SK-N-SH treated with all-trans-retinoic acid at 6 μM for 48 hours (cell line): ENCODE measurements at regions not wholly inside any gene's neighbourhood (a gene's known extent, or its start where the extent isn't known, plus 50 kb on each side); places are given as distances from the start of the nearest gene placed in this dataset.
"Not testable (repeated sequence)": the region's sequence is repeated elsewhere in the genome, so short reads cannot be mapped to it uniquely, and the experiment has no call there.

ENCODE experiments used
- ATAC-seq: fragments of 200-7000 bp; cut with Tn5 transposase; 3 replicates; pipeline ENCODE4 v1.9.1; 2020; ENCODE audit warnings: mild to moderate bottlenecking, moderate library complexity
- BACH2 ChIP-seq: fragments of 250-450 bp; sonication (Bioruptor Pico); IDR thresholded peaks from 2 replicates; pipeline ENCODE4 v1.9.0; 2021; ENCODE audit warnings: mild to moderate bottlenecking, borderline replicate concordance
- CSDC2 ChIP-seq: fragments of 250-450 bp; sonication (Bioruptor Pico); IDR thresholded peaks from 2 replicates; pipeline ENCODE4 v1.5.0; 2020; ENCODE audit warnings: mild to moderate bottlenecking, moderate library complexity
- ESRRG ChIP-seq: fragments of 250-450 bp; sonication (Bioruptor Pico); IDR thresholded peaks from 2 replicates; pipeline ENCODE4 v1.6.1; 2021; ENCODE audit warnings: mild to moderate bottlenecking
- GLIS3 ChIP-seq: fragments of 250-450 bp; sonication (Bioruptor Pico); IDR thresholded peaks from 2 replicates; pipeline ENCODE4 v1.5.0; 2020; ENCODE audit warnings: mild to moderate bottlenecking, moderate library complexity
- OSR1 ChIP-seq: fragments of 250-450 bp; sonication (Bioruptor Pico); IDR thresholded peaks from 2 replicates; pipeline ENCODE4 v1.8.0; 2022; ENCODE audit warnings: moderate library complexity, mild to moderate bottlenecking, inconsistent platforms
- SNAI2 ChIP-seq: fragments of 250-450 bp; sonication (Bioruptor Pico); IDR thresholded peaks from 2 replicates; pipeline ENCODE4 v1.5.0; 2020; ENCODE audit warnings: mild to moderate bottlenecking, moderate library complexity
- ZC3H10 ChIP-seq: fragments of 250-450 bp; sonication (Bioruptor Pico); IDR thresholded peaks from 2 replicates; pipeline ENCODE4 v1.5.1; 2021; ENCODE audit warnings: mild to moderate bottlenecking, moderate library complexity
- ZFP30 ChIP-seq: fragments of 450-650 bp; formaldehyde crosslinking; IDR thresholded peaks from 2 replicates; pipeline ENCODE4 v1.5.0; 2022; ENCODE audit warnings: mild to moderate bottlenecking, moderate library complexity
- ZNF565 ChIP-seq: fragments of 450-650 bp; formaldehyde crosslinking; conservative IDR thresholded peaks from 2 replicates; pipeline ENCODE4 v1.5.0; 2020; ENCODE audit warnings: low read depth, mild to moderate bottlenecking, moderate library complexity
- ZNF70 ChIP-seq: fragments of 450-650 bp; formaldehyde crosslinking; IDR thresholded peaks from 2 replicates; pipeline ENCODE4 v1.5.0; 2020; ENCODE audit warnings: mild to moderate bottlenecking, moderate library complexity
- TF ChIP-seq, protein P1 (sequence below): fragments of 250-450 bp; sonication (Bioruptor Pico); IDR thresholded peaks from 2 replicates; pipeline ENCODE4 v1.5.1; 2020; ENCODE audit warnings: low read depth, mild to moderate bottlenecking, moderate library complexity
- TF ChIP-seq, protein P2 (sequence below): fragments of 250-450 bp; sonication (Bioruptor Pico); IDR thresholded peaks from 2 replicates; pipeline ENCODE4 v1.5.0; 2020; ENCODE audit warnings: mild to moderate bottlenecking, moderate library complexity
- TF ChIP-seq, protein P3 (sequence below): fragments of 250-450 bp; sonication (Bioruptor Pico); IDR thresholded peaks from 2 replicates; pipeline ENCODE4 v1.8.0; 2020; ENCODE audit warnings: mild to moderate bottlenecking, moderate library complexity, borderline replicate concordance

DNA sequence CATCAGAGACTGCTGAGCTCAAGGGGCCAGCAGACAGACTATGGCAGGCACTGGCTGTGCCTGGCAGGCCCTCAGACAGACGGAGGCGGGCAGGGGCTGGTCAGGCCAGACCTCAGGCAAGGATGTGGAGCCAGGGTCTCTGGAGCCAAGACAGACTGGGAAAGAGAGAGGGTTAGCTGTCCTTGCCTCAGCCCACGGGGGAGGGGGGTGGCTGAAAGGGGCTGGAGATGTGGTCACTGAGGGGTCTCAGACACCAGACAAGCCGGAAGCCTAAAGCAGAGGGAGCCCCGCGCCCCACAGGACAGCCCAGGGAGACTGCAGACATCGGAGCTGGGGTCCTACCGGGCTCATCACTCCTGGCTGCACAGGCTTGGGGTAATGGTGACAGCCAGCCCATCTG, 141.2 kb upstream of the FOXD4L5 start:
- ATAC-seq = no peak
- no peak for TF ChIP-seq ZC3H10 (CRISPR knock-in tag)
- TF ChIP-seq OSR1 = no peak
- TF ChIP-seq, protein P1, sequence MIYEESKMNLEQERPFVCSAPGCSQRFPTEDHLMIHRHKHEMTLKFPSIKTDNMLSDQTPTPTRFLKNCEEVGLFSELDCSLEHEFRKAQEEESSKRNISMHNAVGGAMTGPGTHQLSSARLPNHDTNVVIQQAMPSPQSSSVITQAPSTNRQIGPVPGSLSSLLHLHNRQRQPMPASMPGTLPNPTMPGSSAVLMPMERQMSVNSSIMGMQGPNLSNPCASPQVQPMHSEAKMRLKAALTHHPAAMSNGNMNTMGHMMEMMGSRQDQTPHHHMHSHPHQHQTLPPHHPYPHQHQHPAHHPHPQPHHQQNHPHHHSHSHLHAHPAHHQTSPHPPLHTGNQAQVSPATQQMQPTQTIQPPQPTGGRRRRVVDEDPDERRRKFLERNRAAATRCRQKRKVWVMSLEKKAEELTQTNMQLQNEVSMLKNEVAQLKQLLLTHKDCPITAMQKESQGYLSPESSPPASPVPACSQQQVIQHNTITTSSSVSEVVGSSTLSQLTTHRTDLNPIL (CRISPR knock-in tag) = no peak
- no peak for TF ChIP-seq ZFP30 (CRISPR knock-in tag)
- no peak for TF ChIP-seq ESRRG
- TF ChIP-seq, all 23 proteins: peak for 0

DNA sequence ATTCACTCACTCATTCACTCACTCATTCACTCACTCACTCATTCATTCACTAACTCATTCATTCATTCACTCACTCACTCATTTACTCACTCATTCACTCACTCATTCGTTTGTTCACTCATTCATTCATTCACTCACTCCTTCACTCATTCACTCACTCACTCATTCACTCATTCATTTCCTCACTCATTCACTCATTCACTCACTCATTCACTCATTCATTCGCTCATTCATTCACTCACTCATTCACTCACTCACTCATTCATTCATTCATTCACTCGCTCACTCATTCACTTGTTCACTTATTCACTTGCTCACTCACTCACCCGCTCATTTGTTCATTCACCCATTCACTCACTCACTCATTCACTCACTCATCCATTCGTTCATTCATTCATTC, 140.2 kb upstream of the FOXD4L5 start:
- ATAC-seq = not testable (repeated sequence)

DNA sequence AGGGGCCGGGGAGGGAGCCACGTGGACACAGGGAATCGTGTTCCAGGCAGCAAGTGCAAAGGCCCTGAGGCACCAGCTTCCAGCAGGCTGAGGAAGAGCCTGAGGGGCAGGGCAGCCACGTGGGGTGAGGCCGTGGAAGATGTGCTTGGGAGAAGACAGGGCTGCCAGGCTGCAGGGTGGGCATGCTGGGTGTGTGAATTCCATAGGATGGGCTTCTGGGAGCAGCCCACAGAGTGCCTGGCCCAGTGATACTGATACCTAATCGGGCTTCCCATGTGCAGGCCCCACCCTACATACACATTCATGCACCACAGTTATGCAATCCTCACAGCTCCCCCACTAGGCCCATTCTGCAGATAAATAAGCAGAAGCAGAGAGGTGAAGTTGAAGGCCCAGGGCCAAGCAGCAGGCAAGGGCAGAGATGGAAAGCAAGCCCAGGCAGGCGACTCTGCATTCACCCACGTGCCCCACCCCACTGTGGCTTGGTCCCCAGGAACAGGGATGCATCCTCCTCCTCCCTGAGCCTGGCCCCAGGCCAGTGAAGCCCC, 139.5 kb upstream of the FOXD4L5 start:
- peak; percentile 19 for ATAC-seq

DNA sequence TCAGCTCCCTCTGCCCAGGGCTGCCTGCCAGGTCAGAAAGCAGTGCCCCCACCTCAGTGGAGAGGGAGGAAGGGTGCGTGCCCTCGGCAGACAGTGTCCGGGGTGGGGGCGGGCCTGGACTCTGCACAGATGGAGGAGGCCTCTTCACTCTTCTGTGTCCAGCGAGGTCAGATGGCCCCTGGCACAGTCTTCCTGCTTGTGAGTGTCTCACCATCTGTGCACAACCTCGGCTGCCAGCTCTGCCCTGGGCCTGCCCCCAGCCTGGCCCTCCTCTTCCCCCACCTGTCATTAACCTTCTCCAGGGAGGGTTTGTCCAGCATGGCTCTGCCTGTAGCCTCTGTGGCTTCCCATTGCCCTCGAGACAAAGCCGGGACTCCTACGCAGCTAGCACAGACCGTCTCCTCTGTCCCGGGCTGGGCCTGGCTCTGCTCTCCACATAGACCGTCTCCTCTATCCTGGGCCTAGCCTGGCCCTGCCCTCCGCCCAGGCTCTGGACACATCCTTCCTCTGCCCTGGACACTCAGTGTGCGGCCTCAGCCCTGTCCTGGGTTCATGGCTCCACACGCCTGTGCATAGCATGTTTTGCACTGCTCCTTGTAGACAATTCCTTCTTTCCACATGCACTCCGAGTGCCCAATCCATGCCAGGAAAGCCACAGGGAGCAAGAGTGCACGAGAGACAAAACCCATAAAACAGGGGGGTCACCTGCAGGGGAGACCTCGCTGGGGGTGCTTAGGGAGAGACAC, 138.9 kb upstream of the FOXD4L5 start:
- peak; percentile 59 for ATAC-seq

DNA sequence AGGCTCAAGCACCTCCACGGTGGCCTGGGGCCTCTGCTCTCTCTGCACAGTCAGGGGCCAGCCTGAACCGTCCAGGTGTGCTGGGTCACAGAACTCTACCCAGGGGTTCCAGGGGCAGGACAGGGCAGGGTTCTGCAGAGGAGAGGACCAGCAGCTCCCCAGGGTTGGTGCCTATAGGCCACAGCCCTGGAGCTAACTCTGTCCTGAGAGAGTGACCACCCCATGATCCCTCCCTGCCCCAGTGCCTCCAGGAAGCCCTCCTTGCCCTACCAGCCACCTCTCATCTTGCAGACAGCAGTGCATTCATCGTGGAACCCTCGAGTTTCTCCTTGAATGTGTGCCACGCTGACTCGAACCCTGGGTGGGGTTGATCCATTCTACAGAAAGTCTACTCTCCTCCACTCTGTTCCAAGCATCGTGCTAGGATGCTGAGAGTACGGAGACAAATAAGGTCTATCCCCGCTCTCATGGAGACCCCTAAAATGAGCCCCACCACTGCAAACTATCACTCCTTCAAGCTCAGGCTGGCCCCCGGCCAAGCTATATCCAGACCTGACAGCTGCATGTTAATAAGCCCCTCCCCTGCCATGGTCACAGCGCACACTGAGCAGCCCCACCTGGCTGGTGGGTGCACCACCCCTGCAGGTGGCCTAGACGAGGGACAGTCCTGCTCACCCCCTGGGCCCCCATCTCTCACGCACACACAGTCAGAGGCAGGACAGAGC, 138.1 kb upstream of the FOXD4L5 start:
- ATAC-seq = not testable (repeated sequence)

DNA sequence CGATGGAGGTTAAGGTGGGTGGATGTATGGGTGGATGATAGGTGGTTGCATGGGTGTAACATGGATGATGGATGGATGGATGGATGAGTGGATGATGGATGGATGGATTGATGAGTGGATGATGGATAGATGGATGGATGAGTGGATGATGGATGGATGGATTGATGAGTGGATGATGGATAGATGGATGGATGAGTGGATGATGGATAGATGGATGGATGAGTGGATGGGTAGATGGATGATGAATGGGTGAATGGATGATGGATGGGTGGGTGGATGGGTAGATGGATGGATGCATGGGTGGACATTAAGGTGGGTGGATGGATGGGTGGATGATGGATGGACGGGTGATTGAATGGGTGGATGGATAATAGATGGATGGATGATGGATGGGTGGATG, 136.5 kb upstream of the FOXD4L5 start:
- ATAC-seq = not testable (repeated sequence)

DNA sequence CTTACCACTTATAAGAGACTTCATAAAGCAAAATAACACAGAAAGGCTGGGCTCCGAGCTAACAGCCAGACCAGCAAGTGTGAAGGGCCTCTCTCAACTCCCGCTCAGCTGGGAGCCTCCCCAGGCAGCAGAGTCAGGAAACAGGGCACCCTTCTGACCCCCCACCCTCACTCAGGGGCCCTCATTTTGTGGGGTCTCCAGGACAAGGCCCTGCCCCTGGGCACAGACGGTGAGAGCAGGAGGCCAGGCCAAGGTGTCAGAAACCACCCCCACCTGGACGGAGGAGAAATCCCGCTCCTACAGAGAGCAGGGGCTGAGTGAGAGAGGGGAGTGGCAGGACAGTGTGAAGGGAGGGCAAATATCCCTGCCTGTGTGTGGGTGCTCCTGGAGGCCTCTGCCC, 135.8 kb upstream of the FOXD4L5 start:
- no peak for TF ChIP-seq BACH2 (CRISPR knock-in tag)
- TF ChIP-seq, protein P2, sequence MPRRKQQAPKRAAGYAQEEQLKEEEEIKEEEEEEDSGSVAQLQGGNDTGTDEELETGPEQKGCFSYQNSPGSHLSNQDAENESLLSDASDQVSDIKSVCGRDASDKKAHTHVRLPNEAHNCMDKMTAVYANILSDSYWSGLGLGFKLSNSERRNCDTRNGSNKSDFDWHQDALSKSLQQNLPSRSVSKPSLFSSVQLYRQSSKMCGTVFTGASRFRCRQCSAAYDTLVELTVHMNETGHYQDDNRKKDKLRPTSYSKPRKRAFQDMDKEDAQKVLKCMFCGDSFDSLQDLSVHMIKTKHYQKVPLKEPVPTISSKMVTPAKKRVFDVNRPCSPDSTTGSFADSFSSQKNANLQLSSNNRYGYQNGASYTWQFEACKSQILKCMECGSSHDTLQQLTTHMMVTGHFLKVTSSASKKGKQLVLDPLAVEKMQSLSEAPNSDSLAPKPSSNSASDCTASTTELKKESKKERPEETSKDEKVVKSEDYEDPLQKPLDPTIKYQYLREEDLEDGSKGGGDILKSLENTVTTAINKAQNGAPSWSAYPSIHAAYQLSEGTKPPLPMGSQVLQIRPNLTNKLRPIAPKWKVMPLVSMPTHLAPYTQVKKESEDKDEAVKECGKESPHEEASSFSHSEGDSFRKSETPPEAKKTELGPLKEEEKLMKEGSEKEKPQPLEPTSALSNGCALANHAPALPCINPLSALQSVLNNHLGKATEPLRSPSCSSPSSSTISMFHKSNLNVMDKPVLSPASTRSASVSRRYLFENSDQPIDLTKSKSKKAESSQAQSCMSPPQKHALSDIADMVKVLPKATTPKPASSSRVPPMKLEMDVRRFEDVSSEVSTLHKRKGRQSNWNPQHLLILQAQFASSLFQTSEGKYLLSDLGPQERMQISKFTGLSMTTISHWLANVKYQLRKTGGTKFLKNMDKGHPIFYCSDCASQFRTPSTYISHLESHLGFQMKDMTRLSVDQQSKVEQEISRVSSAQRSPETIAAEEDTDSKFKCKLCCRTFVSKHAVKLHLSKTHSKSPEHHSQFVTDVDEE (CRISPR knock-in tag) = no peak
- TF ChIP-seq, protein P3, sequence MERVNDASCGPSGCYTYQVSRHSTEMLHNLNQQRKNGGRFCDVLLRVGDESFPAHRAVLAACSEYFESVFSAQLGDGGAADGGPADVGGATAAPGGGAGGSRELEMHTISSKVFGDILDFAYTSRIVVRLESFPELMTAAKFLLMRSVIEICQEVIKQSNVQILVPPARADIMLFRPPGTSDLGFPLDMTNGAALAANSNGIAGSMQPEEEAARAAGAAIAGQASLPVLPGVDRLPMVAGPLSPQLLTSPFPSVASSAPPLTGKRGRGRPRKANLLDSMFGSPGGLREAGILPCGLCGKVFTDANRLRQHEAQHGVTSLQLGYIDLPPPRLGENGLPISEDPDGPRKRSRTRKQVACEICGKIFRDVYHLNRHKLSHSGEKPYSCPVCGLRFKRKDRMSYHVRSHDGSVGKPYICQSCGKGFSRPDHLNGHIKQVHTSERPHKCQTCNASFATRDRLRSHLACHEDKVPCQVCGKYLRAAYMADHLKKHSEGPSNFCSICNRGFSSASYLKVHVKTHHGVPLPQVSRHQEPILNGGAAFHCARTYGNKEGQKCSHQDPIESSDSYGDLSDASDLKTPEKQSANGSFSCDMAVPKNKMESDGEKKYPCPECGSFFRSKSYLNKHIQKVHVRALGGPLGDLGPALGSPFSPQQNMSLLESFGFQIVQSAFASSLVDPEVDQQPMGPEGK (CRISPR knock-in tag) = no peak
- no peak for TF ChIP-seq GLIS3 (CRISPR knock-in tag)
- TF ChIP-seq CSDC2 (CRISPR knock-in tag) = no peak
- no peak for TF ChIP-seq ESRRG
- TF ChIP-seq SNAI2 (CRISPR knock-in tag) = no peak
- TF ChIP-seq OSR1 = no peak
- no peak for TF ChIP-seq ZNF70 (CRISPR knock-in tag)
- no peak for TF ChIP-seq ZC3H10 (CRISPR knock-in tag)
- TF ChIP-seq ZNF565 = no peak
- no peak for ATAC-seq

DNA sequence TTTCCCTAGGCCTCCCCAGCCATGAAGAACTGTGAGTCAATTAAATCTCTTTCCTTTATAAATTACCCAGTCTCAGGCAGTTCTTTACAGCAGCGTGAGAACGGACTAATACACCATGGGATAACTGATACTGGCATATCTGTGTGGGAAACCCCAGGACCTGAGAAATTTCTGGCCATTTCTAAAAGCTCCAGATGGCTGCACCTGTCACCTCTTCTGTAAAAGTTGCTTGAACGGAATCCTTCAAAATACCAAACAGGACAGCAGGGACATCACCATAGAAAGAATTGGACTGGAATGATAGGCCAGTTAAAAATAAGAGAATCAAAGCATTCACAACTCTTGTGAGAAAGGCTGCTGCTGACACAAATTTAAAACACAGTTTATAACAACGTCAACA, 134.0 kb upstream of the FOXD4L5 start:
- ATAC-seq = not testable (repeated sequence)

DNA sequence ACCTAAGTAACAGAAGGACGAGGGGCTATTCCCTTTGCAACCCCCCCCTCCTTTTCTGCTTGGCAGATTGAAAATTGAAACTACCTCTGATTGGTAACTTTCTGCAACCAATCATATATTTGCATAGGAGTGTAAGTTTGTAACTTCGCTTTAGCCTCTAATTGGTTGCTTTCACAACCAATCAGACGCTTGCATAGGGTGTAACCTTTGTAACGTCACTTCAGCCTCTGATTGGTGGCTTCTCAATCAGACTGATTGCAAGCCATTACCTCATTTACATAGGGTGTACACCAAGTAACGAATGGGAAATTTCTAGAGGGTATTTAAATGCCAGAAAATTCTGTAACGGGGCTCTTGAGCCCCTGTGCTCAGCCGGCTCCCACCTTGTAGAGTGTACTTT, 131.9 kb upstream of the FOXD4L5 start:
- peak; percentile 78 for ATAC-seq

DNA sequence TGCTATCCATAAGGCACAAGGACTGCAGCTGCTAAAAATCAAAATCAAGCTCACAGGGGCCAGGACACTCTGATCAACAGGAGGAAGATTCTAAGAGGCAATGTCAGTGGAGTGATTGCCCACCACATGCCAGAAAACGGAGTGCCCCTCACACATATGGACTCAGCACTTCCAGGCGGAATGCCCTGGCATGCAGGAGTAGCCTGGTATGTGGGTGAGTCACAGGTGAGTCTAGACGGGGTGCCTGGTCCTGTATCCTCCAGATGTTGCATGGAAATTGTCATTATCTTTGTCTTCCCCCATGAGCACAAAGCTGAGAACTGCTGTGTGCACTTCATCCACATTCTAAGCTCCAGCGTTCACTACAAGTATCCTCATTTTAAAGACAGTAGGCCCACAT, 129.2 kb upstream of the FOXD4L5 start:
- not testable (repeated sequence) for ATAC-seq

DNA sequence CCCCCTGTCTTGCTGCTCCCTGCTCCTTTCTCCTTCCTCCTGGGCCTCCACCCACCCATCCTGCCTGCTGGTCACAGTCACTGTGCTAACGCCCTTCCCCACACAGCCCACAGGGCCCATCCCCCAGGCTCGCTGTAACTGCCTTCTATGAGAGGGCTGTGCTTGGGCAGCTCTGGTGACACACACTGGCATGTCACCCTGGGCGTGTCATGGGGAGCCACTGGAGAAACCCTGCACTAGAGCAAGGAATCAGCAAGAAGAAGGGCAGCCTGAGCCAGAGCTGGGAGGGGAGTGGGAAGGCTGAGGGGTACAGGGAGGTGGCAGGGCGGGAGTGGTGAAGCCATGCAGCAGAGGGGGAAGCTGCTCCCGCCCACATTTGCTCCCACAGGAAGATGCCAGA, 128.4 kb upstream of the FOXD4L5 start:
- not testable (repeated sequence) for ATAC-seq
